ENCODE measurements at regions not wholly inside any gene's neighbourhood (a gene's known extent, or its start where the extent isn't known, plus 50 kb on each side); places are given as distances from the start of the nearest gene placed in this dataset.
"Not testable (repeated sequence)": the region's sequence is repeated elsewhere in the genome, so short reads cannot be mapped to it uniquely, and the experiment has no call there.

GRCh38 chr5:21402089-21402488 is 1414.1 kb upstream of the CDH18 start:
- H3K9me3 ChIP-seq (replicated peaks); H3K4me1 ChIP-seq; H3K27ac ChIP-seq; H3K4me3 ChIP-seq; H3K27me3 ChIP-seq; H3K36me3 ChIP-seq; DNase-seq: not testable (repeated sequence)

GRCh38 chr5:21398511-21398910 is 1410.5 kb upstream of the CDH18 start:
- Histone ChIP-seq H3K4me3 (no peak overlapping the region), H3K27me3 (no peaks in the 10 kb centered on the region), H3K27ac (no peak overlapping the region), H3K9me3 (replicated peaks) (no peaks in the 10 kb centered on the region), H3K36me3 (no peaks in the 10 kb centered on the region), H3K4me1 (no peaks in the 10 kb centered on the region)
- DNase-seq: no peak

DNA sequence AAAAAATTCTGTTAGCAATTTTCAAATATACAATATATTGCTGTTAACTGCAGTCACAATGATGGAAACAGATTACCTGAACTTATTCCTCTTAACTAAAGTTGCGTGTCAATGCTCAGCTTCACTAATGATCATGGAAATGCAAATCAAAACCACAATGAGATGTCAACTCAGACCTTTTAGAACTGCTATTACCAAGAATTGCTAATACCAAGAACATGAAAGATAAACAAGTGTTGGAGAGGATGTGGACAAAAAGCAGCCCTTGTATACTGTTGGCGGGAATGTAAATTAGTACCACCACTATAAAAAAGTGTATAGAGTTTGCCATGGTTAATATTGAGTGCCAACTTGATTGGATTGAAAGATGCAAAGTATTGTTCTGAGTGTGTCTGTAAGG is 1409.7 kb upstream of the CDH18 start:
- H3K27ac ChIP-seq: no peak overlapping the region
- H3K9me3 ChIP-seq (replicated peaks): no peaks in the 10 kb centered on the region
- H3K36me3 ChIP-seq: no peaks in the 10 kb centered on the region
- no peak overlapping the region for H3K4me3 ChIP-seq
- no peaks in the 10 kb centered on the region for H3K27me3 ChIP-seq
- H3K4me1 ChIP-seq: no peaks in the 10 kb centered on the region
- DNase-seq: no peak

- H3K36me3 ChIP-seq: no peaks in the 10 kb centered on the region
- no peak overlapping the region for H3K27ac ChIP-seq
- no peaks in the 10 kb centered on the region for H3K9me3 ChIP-seq (replicated peaks)
- DNase-seq: no peak
- H3K27me3 ChIP-seq: no peaks in the 10 kb centered on the region
- H3K4me1 ChIP-seq: no peaks in the 10 kb centered on the region
- H3K4me3 ChIP-seq: no peak overlapping the region
These were observed 1403.5 kb upstream of the CDH18 start for GRCh38 chr5:21391506-21391905.

GRCh38 chr5:21360754-21361153 is 1372.8 kb upstream of the CDH18 start:
- not testable (repeated sequence) for H3K4me3 ChIP-seq; H3K9me3 ChIP-seq (replicated peaks); H3K27me3 ChIP-seq; H3K36me3 ChIP-seq; H3K27ac ChIP-seq; DNase-seq; H3K4me1 ChIP-seq

DNA sequence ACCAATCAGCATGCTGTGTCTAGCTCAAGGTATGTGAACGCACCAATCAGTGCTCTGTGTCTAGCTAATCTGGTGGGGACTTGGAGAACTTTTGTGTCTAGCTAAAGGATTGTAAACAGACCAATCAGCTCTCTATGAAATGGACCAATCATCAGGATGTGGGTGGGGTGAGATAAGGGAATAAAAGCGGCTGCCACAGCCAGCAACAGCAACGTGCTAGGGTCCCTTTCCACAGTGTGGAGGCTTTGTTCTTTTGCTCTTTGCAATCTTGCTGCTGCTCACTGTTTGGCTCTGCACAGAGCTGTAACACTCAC is 1353.9 kb upstream of the CDH18 start:
- DNase-seq; H3K4me3 ChIP-seq; H3K4me1 ChIP-seq; H3K27me3 ChIP-seq; H3K27ac ChIP-seq; H3K9me3 ChIP-seq (replicated peaks); H3K36me3 ChIP-seq: not testable (repeated sequence)

GRCh38 chr5:21341203-21341947 is 1353.4 kb upstream of the CDH18 start:
- H3K36me3 ChIP-seq; H3K9me3 ChIP-seq (replicated peaks); H3K27ac ChIP-seq; H3K4me3 ChIP-seq; H3K27me3 ChIP-seq; H3K4me1 ChIP-seq; DNase-seq: not testable (repeated sequence)

- peak in 1 of 2 experiments; percentile 2 for DNase-seq
- not testable (repeated sequence) for H3K27ac ChIP-seq, H3K4me1 ChIP-seq
These were observed 1352.2 kb upstream of the CDH18 start for GRCh38 chr5:21340233-21340632.

GRCh38 chr5:21336478-21336877 is 1348.5 kb upstream of the CDH18 start:
- H3K9me3 ChIP-seq (replicated peaks); DNase-seq; H3K36me3 ChIP-seq; H3K27ac ChIP-seq; H3K4me1 ChIP-seq; H3K27me3 ChIP-seq; H3K4me3 ChIP-seq: not testable (repeated sequence)

More at GRCh38 chr5:21340233-21340632, 1352.2 kb upstream of the CDH18 start:
- H3K9me3 ChIP-seq (replicated peaks); H3K36me3 ChIP-seq; H3K4me3 ChIP-seq; H3K27me3 ChIP-seq: not testable (repeated sequence)

DNA sequence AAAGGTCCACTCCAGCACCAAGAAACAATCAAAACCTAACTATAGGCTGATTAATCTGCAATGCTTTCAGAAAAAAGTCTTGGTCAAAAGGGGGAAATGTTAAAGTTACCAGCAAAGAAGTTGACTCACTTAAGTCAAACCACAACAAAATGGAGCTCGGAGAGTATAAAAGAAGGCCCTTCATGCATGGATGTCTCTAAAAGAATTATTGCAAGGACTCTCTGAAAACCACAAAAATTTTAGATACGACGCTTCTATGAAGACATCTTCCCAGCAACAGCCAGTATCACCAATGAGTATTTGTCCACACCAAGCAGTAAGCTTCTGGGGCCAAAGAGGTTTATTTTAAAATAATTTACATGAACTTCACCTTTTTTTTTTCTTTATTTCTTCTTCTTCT is 1327.4 kb upstream of the CDH18 start:
- H3K27ac ChIP-seq; H3K4me3 ChIP-seq; H3K27me3 ChIP-seq; H3K9me3 ChIP-seq (replicated peaks); DNase-seq; H3K4me1 ChIP-seq; H3K36me3 ChIP-seq: not testable (repeated sequence)

DNA sequence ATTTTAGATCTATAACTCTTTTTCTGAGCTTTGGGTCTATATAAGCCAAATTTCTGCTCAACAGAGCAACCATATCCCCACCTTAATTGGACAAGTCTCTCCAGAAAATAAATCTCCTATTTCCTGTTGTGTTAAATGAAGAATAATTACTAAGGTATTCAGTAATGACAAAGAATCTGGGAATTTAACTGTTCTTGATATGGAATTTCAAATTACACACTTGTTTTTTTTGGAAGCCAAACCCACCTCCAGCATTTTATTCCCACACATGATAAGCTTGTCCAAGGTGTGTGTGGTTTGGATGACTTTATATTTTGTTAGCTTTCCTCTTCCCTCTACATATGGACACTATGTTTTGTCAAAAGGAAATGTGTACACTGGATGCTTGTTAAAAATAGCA is 1313.2 kb upstream of the CDH18 start:
- not testable (repeated sequence) for H3K4me1 ChIP-seq; H3K9me3 ChIP-seq (replicated peaks); H3K27me3 ChIP-seq; H3K4me3 ChIP-seq; DNase-seq; H3K27ac ChIP-seq; H3K36me3 ChIP-seq

DNA sequence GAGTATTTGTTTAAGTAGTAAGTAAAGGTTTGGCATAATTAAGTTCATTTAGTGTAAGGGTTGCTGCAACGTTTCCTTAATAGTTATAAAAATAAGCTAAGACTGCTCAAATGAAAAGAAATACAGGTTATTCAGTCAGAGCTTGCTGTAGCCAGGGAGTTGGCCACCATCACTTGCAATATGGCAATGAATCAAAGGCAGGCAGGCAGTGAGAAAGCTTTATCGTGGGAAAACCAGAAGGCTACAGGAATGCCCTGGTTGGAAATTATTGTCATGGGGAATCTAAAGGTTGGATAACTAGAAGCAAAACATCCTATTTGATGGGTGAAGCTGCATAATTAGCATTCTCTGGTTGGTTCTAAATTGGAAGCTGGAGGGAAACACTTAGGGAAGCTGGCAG is 1286.4 kb upstream of the CDH18 start:
- H3K4me1 ChIP-seq; DNase-seq; H3K27me3 ChIP-seq; H3K27ac ChIP-seq; H3K36me3 ChIP-seq; H3K9me3 ChIP-seq (replicated peaks); H3K4me3 ChIP-seq: not testable (repeated sequence)

- DNase-seq: no peak
- Histone ChIP-seq H3K36me3 (no peaks in the 10 kb centered on the region), H3K27me3 (no peaks in the 10 kb centered on the region), H3K4me1 (no peaks in the 10 kb centered on the region), H3K9me3 (replicated peaks) (no peaks in the 10 kb centered on the region), H3K27ac (no peak overlapping the region), H3K4me3 (no peak overlapping the region)
These were observed 1275.4 kb upstream of the CDH18 start for GRCh38 chr5:21263361-21263760.

DNA sequence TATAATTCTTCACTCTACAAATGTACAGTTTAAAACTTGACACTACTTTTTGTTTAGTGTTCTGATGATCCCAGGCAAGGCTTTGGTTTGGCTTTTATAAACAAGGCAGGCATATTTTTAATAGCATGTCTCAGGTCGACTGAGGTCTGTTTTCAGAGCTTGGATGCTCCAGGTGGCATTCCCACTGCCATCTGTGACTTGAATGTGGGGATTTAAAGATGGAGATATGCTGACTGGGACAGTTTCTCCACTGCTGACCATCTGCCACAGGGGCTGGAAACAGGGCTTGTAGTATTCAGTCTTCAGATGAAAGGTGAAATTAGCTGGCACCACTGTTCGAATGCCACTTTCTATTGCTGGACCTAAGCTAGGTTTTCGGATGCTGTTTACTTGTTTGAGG is 1266.2 kb upstream of the CDH18 start:
- no peak for DNase-seq
- no peaks in the 10 kb centered on the region for H3K27me3 ChIP-seq
- no peaks in the 10 kb centered on the region for H3K9me3 ChIP-seq (replicated peaks)
- H3K4me3 ChIP-seq: no peak overlapping the region
- no peak overlapping the region for H3K27ac ChIP-seq
- H3K4me1 ChIP-seq: no peaks in the 10 kb centered on the region
- H3K36me3 ChIP-seq: no peaks in the 10 kb centered on the region

DNA sequence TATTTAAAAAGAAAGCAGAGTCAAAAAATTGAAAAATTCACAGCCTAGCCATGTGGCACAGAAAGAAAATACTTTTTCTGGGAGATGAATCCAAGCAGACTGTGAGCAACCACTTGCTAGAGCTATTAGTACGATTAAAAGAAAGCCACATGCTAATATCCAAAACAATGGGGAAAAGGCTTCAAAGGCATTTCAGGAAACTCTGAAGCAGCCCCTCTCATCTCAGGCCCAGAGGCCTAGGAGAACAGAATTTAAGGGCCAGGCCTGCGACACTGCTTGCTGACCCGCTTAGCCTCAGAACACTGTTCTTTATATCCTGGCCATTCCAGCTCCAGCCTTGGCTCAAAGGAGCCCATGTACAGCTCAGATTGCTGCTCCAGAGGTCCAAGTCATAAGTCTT is 1257.0 kb upstream of the CDH18 start:
- H3K4me3 ChIP-seq: no peak overlapping the region
- H3K9me3 ChIP-seq (replicated peaks): no peaks in the 10 kb centered on the region
- no peak overlapping the region for H3K27ac ChIP-seq

GRCh38 chr5:21238786-21239185 is 1250.8 kb upstream of the CDH18 start:
- Histone ChIP-seq H3K4me1 (no peaks in the 10 kb centered on the region), H3K27ac (no peak overlapping the region), H3K27me3 (no peaks in the 10 kb centered on the region), H3K4me3 (no peak overlapping the region), H3K36me3 (no peaks in the 10 kb centered on the region), H3K9me3 (replicated peaks) (no peaks in the 10 kb centered on the region)
- no peak for DNase-seq

More for the DNA sequence above, 1257.0 kb upstream of the CDH18 start:
- no peak for DNase-seq
- H3K4me1 ChIP-seq: no peaks in the 10 kb centered on the region
- H3K27me3 ChIP-seq: no peaks in the 10 kb centered on the region
- H3K36me3 ChIP-seq: no peaks in the 10 kb centered on the region

Measured in SJCRH30 (cell line).